Ishikawa (cell line): ENCODE measurements at regions not wholly inside any gene's neighbourhood (a gene's known extent, or its start where the extent isn't known, plus 50 kb on each side); places are given as distances from the start of the nearest gene placed in this dataset.

Source experiments
- CEBPB ChIP-seq: IDR thresholded peaks from 2 replicates; pipeline ENCODE4 v1.6.1; 2012
- CREB1 ChIP-seq: IDR thresholded peaks from 2 replicates; pipeline ENCODE4 v1.6.1; 2012; ENCODE audit warnings: low read depth
- EGR1 ChIP-seq: IDR thresholded peaks from 2 replicates; pipeline ENCODE4 v1.6.1; 2012
- EP300 ChIP-seq: IDR thresholded peaks from 2 replicates; pipeline ENCODE4 v1.6.1; 2012; ENCODE audit warnings: borderline replicate concordance
- FOXM1 ChIP-seq: IDR thresholded peaks from 2 replicates; pipeline ENCODE4 v1.6.1; 2012; ENCODE audit warnings: low read depth, borderline replicate concordance
- NFIC ChIP-seq: IDR thresholded peaks from 2 replicates; pipeline ENCODE4 v1.6.1; 2012
- RAD21 ChIP-seq: IDR thresholded peaks from 2 replicates; pipeline ENCODE4 v1.6.1; 2012; ENCODE audit warnings: low read depth
- REST ChIP-seq: IDR thresholded peaks from 2 replicates; pipeline ENCODE4 v1.6.1; 2012; ENCODE audit warnings: low read depth, mild to moderate bottlenecking
- TAF1 ChIP-seq: IDR thresholded peaks from 2 replicates; pipeline ENCODE4 v1.6.1; 2012; ENCODE audit warnings: low read depth, mild to moderate bottlenecking
- TCF12 ChIP-seq: IDR thresholded peaks from 2 replicates; pipeline ENCODE4 v1.6.1; 2012; ENCODE audit warnings: low read depth
- TEAD4 ChIP-seq: IDR thresholded peaks from 2 replicates; pipeline ENCODE4 v1.6.1; 2012
- USF1 ChIP-seq: IDR thresholded peaks from 2 replicates; pipeline ENCODE4 v1.6.1; 2012
- YY1 ChIP-seq: IDR thresholded peaks from 2 replicates; pipeline ENCODE4 v1.6.1; 2012; ENCODE audit warnings: low read depth
- ZBTB7A ChIP-seq: IDR thresholded peaks from 2 replicates; pipeline ENCODE4 v1.6.1; 2012; ENCODE audit warnings: low read depth
- TF ChIP-seq, protein P1 (sequence below): IDR thresholded peaks from 2 replicates; pipeline ENCODE4 v1.6.1; 2012

- TF ChIP-seq YY1 (no peak), TEAD4 (no peak), TCF12 (no peak), FOXM1 (no peak), TAF1 (no peak), ZBTB7A (no peak), USF1 (no peak), EGR1 (no peak), EP300 (no peak), CREB1 (no peak), REST (no peak), RAD21 (no peak), NFIC (no peak), CEBPB (no peak)
- TF ChIP-seq, protein P1, sequence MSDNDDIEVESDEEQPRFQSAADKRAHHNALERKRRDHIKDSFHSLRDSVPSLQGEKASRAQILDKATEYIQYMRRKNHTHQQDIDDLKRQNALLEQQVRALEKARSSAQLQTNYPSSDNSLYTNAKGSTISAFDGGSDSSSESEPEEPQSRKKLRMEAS, result no peak
Observed at GRCh38 chr14:83208341-83208740, 1674.7 kb upstream of the SEL1L start.

DNA sequence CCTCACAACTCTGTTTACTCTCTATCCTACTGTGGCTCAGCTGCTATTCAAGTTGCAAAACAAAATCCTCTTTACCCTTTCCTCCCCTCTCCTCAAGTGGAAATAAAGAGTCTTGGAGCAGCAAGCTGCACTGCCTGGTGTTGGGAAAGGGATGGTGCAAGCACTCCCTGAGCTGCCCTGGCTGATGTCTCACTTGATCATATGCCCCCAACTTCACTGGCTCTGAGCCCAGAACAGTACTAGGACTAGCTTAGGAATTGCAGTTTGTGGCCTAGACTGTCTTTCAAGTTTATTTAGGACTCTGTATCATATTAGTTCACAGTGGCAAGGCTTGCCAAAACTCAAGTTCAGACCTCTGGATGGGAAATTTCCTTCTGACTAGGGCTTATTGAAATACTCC is 1683.8 kb upstream of the SEL1L start:
- no peak for TF ChIP-seq TCF12
- no peak for TF ChIP-seq FOXM1
- TF ChIP-seq TEAD4, result no peak
- TF ChIP-seq RAD21, result no peak
- TF ChIP-seq EP300, result no peak
- TF ChIP-seq EGR1, result no peak
- no peak for TF ChIP-seq CREB1
- TF ChIP-seq NFIC, result no peak
- TF ChIP-seq TAF1, result no peak
- no peak for TF ChIP-seq YY1
- no peak for TF ChIP-seq CEBPB
- TF ChIP-seq ZBTB7A, result no peak
- no peak for TF ChIP-seq REST
- TF ChIP-seq, protein P1, result no peak
- no peak for TF ChIP-seq USF1

DNA sequence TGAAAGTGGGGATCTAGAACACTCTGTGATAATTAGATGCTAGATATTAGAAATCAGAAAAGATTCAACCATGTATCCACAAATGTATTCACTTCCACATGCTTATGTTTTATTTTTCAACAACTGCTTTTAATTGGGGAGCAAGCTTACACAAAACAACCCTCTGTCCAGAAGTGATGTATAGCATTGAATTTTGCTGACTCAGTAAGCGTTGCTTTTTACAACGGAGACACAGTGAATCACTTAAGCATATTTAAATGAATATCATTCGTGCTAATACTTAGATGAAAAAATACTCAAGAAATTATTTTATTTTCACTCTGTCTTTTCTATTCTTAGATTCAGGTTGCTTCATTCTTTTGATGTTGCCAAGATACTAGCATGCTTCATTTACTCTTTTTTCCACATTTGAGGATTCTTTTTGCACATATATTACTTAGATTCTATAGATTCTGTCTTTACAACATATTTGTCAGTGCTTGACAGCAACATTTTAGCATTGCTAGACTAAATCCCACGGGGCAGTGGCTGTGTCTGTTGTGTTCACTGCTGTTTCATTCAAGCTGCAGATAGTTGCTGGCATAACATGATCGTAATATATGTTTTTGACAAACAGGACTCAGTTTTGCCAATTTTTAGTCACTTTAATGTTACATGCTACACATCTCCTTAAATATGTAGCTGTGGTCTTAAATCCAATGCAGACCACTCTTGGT is 1714.4 kb upstream of the SEL1L start:
- TF ChIP-seq YY1 (no peak), TAF1 (no peak), NFIC (no peak), FOXM1 (no peak), EGR1 (no peak), TEAD4 (no peak), REST (no peak), CEBPB (no peak)

DNA sequence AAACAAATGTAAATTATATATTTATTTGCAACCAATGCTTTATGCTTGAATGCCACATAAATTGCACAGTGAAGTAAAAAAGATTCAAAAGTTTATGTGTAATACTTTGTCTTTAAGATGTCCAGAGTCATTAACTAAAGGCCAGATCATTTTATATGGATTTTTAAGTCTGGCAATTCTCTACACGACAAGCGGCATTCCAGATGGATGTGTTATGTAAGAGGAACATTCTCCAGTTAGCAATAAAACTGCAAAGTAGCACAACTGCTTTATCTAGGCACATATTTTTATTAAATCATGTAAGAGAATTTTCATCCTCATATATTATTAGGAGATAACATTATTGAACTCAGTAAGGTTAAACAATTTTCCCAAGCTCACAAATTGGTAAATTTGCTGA is 1717.7 kb upstream of the SEL1L start:
- TF ChIP-seq TCF12 (no peak), CEBPB (no peak), EGR1 (no peak), TEAD4 (no peak), RAD21 (no peak), REST (no peak), FOXM1 (no peak), USF1 (no peak), EP300 (no peak), TAF1 (no peak), ZBTB7A (no peak), CREB1 (no peak), NFIC (no peak), YY1 (no peak)
- TF ChIP-seq, protein P1, result no peak
